ENCODE measurements at regions not wholly inside any gene's neighbourhood (a gene's known extent, or its start where the extent isn't known, plus 50 kb on each side); places are given as distances from the start of the nearest gene placed in this dataset.

- TF ChIP-seq CTCF (conservative IDR thresholded peaks at IDR 0.05) (no peak), ZFX (IDR thresholded peaks at IDR 0.05) (no peak)
Observed at GRCh38 chr13:65585346-65585745, 1644.8 kb downstream of the PCDH9 start.

Measured in C4-2B (cell line).